HG03571 (cell line): ENCODE measurements at regions not wholly inside any gene's neighbourhood (a gene's known extent, or its start where the extent isn't known, plus 50 kb on each side); places are given as distances from the start of the nearest gene placed in this dataset.

Experiments
- ATAC-seq: cut with Tn5 transposase; IDR thresholded peaks from one replicate; pipeline ENCODE4 v1.9.1; 2021; ENCODE audit not compliant: unreplicated experiment

DNA sequence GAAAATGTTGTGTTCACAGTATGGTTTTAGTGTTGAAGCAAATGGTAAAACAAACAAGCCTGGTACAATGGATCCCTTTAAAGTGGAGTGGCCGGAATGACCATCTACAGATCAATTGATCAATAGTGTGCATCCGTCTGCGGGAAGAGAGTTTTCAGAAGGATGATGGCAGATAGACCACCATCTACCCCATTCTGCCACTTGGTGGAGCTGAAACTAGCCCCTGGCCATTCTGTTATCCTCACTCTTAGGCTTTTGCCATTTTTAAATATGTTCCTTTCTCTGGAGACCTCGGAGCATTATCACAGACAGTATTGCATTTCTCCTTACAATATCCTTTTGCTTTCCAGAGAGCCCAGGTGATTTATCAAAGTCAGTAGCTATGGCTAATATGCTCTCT is 258.9 kb upstream of the CFAP20DC start:
- ATAC-seq = no peak

DNA sequence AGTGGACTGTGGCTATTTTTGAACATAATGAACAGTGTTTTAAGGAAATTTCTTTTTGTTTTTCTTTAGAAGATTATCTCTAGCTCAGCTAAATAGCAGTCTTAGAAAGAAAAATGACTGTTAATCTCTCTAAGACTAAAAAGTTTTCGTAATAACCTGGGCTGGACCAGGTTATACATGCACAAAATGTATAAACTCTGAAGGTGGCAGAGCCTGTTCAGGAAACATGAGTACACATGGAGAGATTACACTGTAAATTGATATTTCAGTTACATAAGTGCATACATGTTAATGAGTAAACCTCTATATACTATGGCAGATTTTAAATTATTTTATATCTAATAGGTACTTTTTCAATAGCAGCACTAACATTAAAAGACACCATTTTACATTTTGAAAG is 258.2 kb upstream of the CFAP20DC start:
- no peak for ATAC-seq

GRCh38 chr3:59306436-59306835 is 256.6 kb upstream of the CFAP20DC start:
- ATAC-seq = no peak

GRCh38 chr3:59304296-59304695 is 254.5 kb upstream of the CFAP20DC start:
- ATAC-seq = no peak

GRCh38 chr3:59303452-59303851 is 253.6 kb upstream of the CFAP20DC start:
- no peak for ATAC-seq

GRCh38 chr3:59302442-59302841 is 252.6 kb upstream of the CFAP20DC start:
- ATAC-seq = no peak

- ATAC-seq = no peak
Measured at GRCh38 chr3:59300733-59301132, 250.9 kb upstream of the CFAP20DC start.

- ATAC-seq = no peak
Measured at GRCh38 chr3:59299561-59299960, 249.7 kb upstream of the CFAP20DC start.

DNA sequence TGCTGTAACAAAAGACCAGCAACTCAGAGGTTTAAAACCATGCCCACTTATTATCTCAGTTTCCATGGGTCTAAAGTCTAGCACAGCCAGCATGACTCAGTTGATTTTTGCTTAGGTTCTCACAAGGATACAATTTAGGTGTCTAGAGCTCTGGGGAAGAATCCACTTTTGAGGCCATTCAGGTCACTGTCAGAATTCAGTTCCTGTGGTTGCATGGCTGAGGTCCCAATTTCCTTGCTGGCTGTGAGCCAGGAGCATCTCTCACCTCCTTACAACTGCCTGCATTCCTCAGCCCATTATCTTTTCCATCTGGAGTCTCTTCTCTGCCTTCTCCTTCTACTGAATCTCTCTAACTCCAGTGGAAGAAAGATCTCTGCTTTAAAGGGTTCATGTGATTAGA is 240.5 kb upstream of the CFAP20DC start:
- ATAC-seq = no peak

GRCh38 chr3:59289831-59290230 is 240.0 kb upstream of the CFAP20DC start:
- ATAC-seq = no peak

- ATAC-seq = no peak
Measured at GRCh38 chr3:59288951-59289350, 239.1 kb upstream of the CFAP20DC start.

DNA sequence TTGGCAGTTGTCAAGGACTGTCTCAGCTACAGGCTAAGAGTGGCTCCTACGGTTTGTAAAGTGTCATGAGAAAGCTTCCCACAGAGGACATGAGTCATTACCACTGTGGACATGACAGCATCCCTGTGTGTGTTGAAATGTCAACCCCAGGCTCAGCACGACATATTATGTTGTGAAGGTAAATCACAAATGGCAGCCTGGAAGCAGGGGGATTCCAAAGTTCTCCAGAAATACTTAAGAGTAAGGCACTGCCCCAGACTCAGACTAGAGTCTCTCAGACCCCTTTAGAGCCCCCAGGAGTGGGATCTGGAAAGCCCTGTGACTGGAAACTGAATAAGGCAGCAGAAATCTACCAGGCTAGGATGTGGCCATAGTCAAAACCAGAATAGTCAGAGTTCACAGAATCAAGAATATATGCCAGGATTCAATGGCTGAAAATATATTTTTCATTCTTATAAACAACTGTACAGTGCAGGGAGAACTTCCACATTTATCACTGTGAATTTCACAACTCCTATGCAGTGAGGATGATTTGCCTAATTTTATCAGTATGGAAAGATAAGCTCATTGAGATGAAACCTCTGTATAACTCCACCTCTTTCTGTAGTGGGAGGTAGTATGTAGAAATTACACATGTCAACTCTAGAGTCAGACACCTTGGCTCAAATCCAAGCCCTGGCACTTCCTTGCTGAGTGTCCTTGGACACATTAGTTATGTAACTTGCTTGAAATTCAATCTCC is 237.1 kb upstream of the CFAP20DC start:
- ATAC-seq = no peak

- ATAC-seq = no peak
Measured at GRCh38 chr3:59285560-59285959, 235.7 kb upstream of the CFAP20DC start.

DNA sequence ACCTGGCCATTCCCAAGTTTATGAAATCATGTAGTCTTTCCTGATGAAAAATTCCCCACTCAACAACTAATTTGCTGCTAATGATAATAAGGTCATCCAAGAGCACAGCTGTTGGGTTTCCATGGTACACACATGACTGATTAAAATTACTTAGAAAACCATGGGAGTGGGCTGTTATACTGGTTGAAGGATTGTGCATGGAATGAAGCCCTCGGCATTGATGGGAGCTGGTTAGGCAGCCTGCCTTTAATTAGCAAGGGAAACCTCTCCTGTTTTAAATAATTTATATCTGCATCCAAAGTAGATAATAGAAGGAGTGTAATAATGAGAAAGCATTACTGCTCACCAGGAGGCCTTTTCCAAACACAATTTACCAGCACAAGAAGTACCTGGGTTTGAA is 235.1 kb upstream of the CFAP20DC start:
- ATAC-seq = no peak

- ATAC-seq = no peak
Measured at GRCh38 chr3:59280113-59280512, 230.3 kb upstream of the CFAP20DC start.

- no peak for ATAC-seq
Measured at GRCh38 chr3:59277816-59278215, 228.0 kb upstream of the CFAP20DC start.

GRCh38 chr3:59277201-59277600 is 227.4 kb upstream of the CFAP20DC start:
- ATAC-seq = no peak

DNA sequence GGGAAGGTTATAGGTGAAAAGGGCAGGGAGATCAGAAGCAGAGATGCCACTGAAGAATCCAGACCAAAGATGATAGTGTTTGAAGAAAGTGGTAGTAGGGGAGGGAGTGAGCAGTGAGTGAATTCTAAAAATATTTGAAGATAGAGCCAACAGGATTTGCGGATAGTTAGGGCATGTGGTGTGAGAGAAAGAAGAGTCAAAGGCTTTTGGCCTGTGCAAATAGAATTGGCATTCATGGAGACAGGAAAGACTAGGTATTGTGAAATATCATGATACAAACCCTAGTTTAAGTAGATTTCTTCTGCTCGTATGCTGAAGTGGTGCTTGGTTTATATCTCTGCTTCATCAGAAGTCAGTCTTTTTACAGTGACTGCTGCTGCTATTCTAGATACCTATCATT is 224.2 kb upstream of the CFAP20DC start:
- no peak for ATAC-seq

DNA sequence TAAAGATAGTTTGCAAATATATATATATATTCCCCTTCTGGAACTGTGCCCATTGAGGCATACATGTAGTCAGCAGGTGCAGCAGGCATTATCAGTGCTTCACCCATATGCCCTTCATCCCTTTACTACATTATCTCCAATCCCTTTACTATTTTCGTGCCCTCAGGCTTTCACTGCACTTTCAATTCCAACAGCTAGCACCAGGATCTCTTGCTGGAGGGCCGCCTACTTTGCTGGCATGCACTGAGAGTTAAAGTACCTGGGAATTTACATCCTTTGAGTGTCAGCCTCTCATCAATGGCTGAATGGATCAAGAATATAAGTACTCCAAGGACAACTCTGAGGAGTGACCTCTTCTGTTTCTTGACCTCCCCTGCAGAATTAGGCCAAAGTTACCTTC is 222.1 kb upstream of the CFAP20DC start:
- no peak for ATAC-seq

DNA sequence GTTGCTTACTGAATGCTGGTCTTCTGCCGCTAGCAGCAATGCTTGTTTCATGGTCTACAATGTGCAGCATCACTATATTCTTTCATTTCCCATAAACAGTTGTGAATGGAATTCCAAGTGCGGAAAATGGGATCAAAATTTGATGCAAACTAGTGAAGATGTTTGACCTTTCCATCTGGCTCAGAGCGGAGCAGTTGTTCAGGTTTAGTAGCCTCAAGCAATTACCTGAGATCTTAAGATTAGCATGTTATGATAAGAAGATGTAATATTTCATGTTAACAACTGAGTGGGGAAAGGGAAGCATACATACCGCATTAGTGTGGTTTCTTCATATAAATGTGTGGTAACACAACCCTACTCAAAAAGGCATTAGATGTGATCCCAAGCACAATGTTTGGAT is 221.1 kb upstream of the CFAP20DC start:
- no peak for ATAC-seq

DNA sequence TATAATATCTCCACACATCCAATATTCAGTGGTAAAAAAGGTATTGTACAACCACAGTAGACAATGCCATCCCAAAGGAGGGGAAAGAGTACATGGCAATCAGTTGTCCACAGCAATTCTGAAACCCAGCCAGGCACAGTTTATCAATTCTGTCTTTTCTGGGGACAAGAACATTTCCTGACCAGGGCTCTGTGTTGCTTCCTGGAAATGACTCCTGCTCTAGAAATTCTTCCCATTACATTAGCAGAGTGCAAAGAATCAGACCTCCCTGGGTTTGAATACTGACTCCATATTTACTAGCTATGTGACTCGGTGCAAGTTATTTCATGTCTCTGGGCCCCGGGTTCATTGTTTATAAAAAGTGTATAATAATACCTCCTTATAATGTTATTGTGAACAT is 220.4 kb upstream of the CFAP20DC start:
- ATAC-seq = no peak

DNA sequence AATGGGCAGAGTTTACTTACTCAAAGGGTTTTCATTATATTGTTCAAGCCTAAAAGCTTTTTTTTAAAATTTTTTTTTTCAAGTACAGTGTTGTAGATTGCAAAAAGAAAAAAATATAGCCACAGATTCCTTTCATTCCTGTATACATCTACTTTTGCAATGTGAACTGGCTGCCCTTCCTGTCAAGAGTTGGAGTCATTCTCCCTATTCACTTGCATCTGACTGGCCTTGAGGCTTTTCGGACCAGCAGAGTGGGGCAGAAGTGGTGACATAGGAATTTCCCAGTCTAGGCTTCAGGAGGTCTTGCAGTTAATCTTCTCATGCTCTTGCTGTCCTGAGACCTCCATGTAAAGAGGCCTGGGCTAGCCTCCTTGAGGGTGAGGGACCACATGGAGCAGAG is 218.3 kb upstream of the CFAP20DC start:
- no peak for ATAC-seq

DNA sequence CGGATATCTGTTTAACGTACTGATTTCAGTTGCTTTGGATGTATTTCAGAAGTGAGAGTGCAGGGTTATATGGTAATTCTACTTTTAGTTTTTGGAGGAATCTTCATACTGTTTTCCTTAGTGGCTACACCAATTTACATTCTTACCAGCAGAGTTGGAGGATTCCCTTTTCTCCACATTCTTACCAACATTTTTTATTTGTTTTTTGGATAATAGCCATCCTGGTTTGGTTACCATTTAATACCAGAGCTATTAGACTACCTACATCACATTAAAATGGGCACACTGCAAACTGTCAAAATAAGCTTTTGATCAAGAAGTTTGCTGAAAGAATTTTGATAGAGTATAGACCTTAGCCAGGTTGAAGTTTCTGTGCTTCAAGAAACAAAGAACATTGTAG is 217.2 kb upstream of the CFAP20DC start:
- ATAC-seq = no peak
